ENCODE measurements at regions not wholly inside any gene's neighbourhood (a gene's known extent, or its start where the extent isn't known, plus 50 kb on each side); places are given as distances from the start of the nearest gene placed in this dataset.

DNA sequence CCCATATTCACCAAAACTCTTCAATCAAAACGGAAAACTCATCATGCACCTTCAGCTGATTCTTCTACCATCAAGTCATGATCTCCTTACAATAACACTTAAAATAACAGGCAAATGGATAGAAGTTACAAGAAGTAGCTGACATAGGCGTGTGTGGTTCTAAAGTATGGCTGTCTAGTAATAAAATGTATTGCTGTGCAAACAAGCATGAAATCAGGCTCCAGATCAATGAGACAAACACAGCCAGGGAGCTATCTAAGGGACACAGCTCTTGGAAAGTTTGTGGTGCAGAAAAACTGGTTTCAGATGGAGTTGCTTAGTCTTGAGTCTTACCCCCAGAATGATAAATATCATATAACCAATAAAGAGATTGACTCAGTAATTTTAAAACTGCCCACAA is 434.8 kb upstream of the NOX3 start:
- TF ChIP-seq EZH2 (IDR thresholded peaks at IDR 0.05; ENCODE audit: insufficient read depth, poor library complexity, severe bottlenecking) (no peak), EZH2phosphoT487 (IDR thresholded peaks at IDR 0.05; ENCODE audit: insufficient read depth, low read depth) (no peak)

Measured in GM23248 (cell line).